GM18858 (cell line): ENCODE measurements at regions not wholly inside any gene's neighbourhood (a gene's known extent, or its start where the extent isn't known, plus 50 kb on each side); places are given as distances from the start of the nearest gene placed in this dataset.

Source experiments
- ATAC-seq: cut with Tn5 transposase; IDR thresholded peaks from one replicate; pipeline ENCODE4 v1.9.1; 2021; ENCODE audit not compliant: unreplicated experiment

DNA sequence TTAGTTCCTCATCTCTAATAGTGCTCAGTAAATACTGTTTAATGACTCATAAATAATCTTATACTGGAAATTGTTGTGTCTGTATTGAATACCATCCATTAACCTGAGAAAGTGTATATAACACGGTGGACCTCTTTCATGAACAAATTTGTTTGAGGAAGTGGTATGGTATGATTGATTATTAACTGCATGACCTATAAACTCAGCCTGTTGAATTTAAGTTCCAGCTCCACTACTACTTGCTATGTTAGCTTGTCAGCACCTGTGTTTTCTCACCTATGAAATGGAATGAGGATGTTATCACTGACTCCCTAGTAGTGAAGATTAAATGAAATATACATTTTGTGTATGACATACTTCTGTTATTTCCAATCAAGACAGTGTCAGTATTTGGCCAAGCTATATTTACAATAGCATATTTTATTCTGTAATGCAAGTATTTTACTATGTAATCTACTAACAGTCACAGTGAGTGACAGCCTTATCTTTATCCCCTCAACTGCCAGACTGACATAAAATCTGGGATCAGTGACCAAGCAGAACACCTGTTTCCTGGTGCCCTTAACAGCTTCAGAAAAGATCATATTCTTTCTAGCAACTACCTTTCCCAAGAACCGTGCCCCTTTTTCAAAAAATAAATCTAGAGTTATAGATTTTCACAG lies 77.3 kb upstream of the ITGA1 start:
- peak; percentile 40 for ATAC-seq

DNA sequence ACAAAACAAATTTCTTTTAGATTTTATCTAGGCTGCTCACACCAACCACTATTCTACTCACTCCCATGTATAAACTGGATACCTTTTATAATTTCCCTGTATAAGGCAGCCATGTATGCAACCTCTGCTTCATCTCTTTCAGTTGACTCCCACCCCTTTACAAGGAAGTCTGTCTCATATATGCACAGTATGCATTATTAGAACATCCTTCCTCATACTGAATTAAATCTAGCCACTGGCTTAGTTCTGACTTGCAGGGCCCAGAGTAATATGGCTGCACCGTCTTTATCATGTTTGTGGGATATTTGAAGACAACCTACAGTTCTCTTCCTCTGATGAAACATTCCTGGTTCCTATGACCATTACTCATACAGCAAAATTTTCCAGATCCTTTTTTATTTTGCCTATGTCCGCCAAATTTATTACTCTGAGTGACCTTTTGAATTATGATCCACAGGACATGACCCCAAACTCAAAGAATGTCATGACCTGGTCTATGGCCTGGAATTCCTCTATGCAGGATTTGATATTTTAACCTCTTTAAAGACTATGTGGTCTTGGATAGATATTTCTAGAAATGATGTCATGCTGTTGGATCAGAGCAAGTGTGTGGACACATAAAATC lies 76.6 kb upstream of the ITGA1 start:
- no peak for ATAC-seq

DNA sequence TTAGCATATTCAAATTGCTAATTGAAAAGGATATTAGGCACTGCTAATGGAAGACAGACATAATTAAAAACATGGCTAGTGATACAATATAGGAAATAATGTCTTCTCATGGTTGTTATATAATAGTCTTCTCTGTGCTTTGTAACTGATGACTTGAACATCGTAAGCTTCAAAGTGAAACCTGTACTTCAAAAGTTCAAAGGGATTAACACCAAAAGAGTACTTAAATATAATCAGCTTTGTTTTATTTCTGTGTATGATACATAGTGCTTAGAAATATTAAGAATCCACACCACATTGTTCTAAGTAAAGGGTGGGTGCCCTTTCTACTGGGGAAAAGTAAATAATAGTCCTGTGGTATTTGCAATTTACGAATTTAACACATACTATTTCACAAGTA lies 75.4 kb upstream of the ITGA1 start:
- no peak for ATAC-seq

DNA sequence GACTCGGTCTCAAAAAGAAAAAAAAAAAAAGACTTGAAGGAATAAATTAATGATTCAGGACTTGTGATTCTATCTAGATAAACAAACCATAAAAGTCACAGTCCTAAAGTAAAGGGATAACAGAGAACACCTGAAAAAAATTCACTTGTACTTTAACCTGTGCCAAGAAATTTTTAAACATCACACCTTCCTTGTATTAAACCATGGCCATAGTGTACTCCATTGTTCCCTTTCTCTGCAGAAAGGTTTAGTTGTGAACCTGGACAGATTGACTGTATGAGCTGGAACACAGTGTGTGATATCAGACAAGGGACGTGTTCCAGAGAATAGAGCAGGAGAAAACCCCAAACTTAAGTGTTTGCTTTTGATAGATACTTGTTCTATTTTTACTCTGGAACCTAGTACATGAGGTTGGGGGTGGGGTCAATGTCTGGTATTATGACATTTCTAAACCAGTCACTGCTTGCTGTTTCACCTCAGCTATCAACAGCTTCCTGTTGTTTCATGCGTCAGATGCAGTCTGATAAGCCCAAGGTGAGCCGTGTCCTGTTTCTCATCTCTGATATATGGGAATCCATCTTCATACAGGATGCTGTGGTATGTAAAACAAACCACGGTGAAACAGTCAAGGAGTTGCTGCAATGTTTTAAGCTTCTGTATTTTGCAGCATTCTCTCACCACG lies 62.5 kb upstream of the ITGA1 start:
- peak; percentile 92 for ATAC-seq

DNA sequence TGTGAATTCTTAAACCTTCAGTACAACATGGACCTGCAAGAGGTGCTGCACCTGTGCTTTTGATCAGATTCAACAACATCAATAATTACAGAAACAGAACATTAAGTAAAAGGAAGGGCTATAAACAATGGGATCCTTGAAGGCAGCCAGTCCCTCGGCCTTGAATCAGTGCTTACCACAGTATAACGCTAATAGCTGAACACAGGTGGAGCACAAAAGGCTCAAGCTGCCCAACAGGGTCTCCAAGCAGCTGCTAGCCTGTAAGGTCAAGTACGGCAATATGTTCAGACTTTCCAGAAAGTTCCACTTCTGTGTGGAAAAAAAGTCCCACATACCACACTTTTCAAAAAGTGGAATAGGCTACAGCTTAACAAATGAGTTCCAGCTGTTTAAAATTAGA lies 61.9 kb upstream of the ITGA1 start:
- no peak for ATAC-seq

DNA sequence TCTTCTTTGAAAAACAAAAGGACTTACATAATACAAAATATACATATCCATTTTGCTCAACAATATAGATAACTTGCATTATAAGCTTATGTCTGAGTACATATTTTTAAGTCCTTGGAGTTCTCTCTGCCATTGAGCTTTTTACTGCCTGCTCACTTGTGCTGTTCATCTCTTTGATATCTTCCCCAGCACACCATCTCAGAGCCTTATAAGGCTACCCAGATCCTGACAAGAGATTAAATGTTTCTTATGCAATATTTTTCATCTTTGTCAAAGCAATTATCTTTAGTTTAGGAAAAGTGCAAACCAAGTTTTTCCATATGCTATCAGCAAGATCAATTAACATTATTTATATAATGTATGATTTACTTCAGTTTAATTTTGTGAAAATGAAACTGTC lies 60.7 kb upstream of the ITGA1 start:
- ATAC-seq, result no peak

DNA sequence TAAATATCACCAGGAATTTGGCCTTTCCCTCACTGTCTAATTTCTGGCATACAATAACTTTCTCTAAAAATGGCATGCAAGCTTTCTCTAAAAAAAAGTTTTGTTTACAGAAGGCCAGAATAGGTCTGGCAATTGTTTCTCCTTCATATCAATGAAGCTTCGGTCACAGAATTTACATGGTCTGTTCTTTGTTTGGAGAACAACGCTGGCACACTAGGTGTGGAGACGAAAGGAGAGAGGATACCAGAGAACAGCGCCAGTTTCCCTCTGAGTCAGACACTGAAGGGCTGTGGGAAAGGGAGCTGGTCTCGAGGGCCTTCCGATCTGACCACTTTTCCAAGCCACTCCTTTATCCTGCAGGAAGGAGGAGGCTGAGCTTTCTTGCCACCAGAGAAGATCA lies 60.1 kb upstream of the ITGA1 start:
- no peak for ATAC-seq

DNA sequence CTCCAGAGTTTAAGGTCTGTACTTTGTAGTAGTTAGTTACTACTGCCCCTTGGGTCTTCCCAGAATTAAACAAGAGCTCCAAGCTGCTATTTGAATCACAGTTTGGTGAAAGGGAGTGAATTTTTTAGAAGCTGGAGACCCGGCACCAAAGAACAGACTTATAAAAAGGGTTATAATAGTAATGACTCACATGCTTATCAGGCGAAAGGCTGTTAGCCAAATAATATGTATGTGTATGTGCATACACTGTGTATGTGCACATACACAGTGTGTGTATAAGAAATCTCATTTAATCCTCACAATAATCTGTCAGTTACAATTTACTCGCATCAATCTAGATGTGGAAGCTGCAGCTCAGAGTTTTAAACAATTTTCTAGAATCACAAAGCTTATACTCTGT lies 59.5 kb upstream of the ITGA1 start:
- no peak for ATAC-seq

DNA sequence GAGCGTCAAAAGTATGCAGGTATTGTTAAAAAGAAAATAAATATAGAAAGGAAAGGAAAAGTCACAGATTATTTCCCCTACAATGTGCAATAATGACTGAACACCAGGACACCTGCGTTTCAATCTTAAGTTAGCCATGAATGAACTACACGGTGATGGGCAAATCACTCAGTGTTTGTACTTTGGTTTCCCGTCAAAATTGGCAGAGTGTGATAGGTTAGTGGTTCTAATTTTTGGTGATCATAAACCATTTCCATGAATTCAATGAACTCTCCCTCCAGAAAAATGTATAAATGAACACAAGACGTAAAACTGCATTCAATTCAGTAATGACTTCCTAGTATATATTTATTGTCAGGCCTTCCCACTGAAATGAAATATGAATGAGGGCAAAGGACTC lies 59.0 kb upstream of the ITGA1 start:
- no peak for ATAC-seq

DNA sequence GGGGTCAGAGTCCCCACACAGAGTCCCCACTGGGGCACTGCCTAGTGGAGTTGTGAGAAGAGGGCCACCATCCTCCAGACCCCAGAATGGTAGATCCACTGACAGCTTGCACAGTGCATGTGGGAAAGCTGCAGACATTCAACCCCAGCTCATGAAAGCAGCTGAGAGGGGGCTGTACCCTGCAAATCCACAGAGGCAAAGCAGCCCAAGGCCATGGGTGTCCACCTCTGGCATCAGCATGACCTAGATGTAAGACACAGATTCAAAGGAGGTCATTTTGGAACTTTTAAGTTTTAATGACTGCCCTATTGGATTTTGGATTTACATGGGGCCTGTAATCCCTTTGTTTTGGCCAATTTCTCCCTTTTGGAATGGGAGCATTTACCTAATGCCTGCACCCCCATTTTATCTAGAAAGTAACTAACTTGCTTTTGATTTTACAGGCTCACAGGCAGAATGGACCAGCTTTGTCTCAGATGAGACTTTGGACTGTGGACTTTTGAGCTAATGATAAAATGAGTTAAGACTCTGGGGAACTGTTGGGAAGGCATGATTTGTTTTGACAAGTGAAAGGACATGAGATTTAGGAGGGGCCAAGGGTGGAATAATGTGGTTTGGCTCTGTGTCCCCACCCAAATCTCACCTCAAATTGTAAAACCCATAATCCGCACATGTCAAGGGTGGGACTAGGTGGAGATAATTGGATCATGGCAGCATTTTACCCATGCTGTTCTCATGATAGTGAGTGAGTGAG lies 56.3 kb upstream of the ITGA1 start:
- ATAC-seq, result no peak

DNA sequence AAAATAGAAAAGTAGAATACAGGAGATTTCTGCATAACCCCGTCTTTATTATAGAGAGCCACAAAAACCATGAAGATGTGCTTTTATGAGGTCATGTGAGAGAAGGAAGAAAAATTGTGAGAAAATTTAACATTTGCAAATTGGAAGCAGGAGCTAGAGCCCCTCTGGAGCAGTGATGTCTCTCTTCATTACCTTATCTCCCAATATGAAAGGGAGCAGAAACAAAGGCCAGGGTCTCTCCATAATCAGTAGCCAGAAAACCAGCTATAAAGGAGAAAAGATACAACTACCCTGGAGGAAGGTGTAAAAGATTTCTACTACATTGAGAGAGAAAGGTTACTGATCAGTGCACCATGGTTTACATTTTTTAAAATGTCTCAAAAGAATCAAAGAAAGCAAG lies 53.2 kb upstream of the ITGA1 start:
- no peak for ATAC-seq

DNA sequence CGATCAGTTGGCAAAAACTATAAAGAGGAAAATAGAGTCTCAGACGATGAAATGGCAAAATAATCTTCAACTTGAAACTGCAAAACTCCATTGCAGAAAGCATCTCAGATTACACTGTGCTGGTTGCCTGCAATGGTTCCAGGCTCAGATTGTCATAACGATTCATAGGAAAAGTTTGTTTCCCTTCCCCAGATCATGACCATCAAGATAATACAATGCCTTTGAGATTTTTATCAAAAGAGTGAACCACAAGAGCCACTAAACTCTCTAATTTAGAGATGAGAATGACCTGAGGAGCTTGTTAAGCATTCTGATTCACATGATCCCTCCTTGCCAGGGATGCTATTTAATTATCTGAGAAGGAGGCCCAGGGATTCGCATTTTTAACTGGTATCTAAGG lies 52.6 kb upstream of the ITGA1 start:
- no peak for ATAC-seq
